ENCODE measurements at regions not wholly inside any gene's neighbourhood (a gene's known extent, or its start where the extent isn't known, plus 50 kb on each side); places are given as distances from the start of the nearest gene placed in this dataset.
"Not testable (repeated sequence)": the region's sequence is repeated elsewhere in the genome, so short reads cannot be mapped to it uniquely, and the experiment has no call there.

GRCh38 chr15:24305643-24306042, 369.9 kb upstream of the NPAP1 start:
- H3K27ac ChIP-seq (ENCODE audit: low read depth in 1 of 2, low read length in 2 of 2); H3K9me3 ChIP-seq (ENCODE audit: control insufficient read depth in 1 of 2, insufficient read depth in 1 of 2, low read length in 2 of 2); H3K36me3 ChIP-seq (ENCODE audit: insufficient read depth, low read length); H3K27me3 Mint-ChIP-seq; CTCF ChIA-PET; H3K36me3 Mint-ChIP-seq (ENCODE audit: low read depth); H3K4me1 Mint-ChIP-seq (ENCODE audit: low read depth); H3K27me3 ChIP-seq (ENCODE audit: control insufficient read depth in 1 of 2, insufficient read depth in 2 of 2, low read length in 2 of 2); H3K4me3 ChIP-seq (ENCODE audit: low read length); POLR2A ChIA-PET; H3K9me3 Mint-ChIP-seq; ATAC-seq (ENCODE audit: poor library complexity); DNase-seq; intact Hi-C loops (cut with DNase I, micrococcal nuclease); H3K4me1 ChIP-seq (ENCODE audit: insufficient read depth, low read length); H3K4me3 Mint-ChIP-seq; H3K27ac Mint-ChIP-seq: not testable (repeated sequence)

GRCh38 chr15:24309700-24310099, 365.9 kb upstream of the NPAP1 start:
- H3K27me3 ChIP-seq (ENCODE audit: control insufficient read depth in 1 of 2, insufficient read depth in 2 of 2, low read length in 2 of 2); H3K27me3 Mint-ChIP-seq; H3K4me3 Mint-ChIP-seq; H3K36me3 ChIP-seq (ENCODE audit: insufficient read depth, low read length); ATAC-seq (ENCODE audit: poor library complexity); H3K4me3 ChIP-seq (ENCODE audit: low read length); H3K9me3 ChIP-seq (ENCODE audit: control insufficient read depth in 1 of 2, insufficient read depth in 1 of 2, low read length in 2 of 2); H3K27ac Mint-ChIP-seq; H3K4me1 Mint-ChIP-seq (ENCODE audit: low read depth); H3K36me3 Mint-ChIP-seq (ENCODE audit: low read depth); DNase-seq; POLR2A ChIA-PET; H3K27ac ChIP-seq (ENCODE audit: low read depth in 1 of 2, low read length in 2 of 2); H3K4me1 ChIP-seq (ENCODE audit: insufficient read depth, low read length); H3K9me3 Mint-ChIP-seq; intact Hi-C loops (cut with DNase I, micrococcal nuclease); CTCF ChIA-PET: not testable (repeated sequence)

GRCh38 chr15:24311692-24312091, 363.9 kb upstream of the NPAP1 start:
- H3K27me3 ChIP-seq (ENCODE audit: control insufficient read depth in 1 of 2, insufficient read depth in 2 of 2, low read length in 2 of 2); H3K9me3 Mint-ChIP-seq; H3K27ac Mint-ChIP-seq; H3K9me3 ChIP-seq (ENCODE audit: control insufficient read depth in 1 of 2, insufficient read depth in 1 of 2, low read length in 2 of 2); POLR2A ChIA-PET; H3K27ac ChIP-seq (ENCODE audit: low read depth in 1 of 2, low read length in 2 of 2); H3K36me3 Mint-ChIP-seq (ENCODE audit: low read depth); H3K4me3 Mint-ChIP-seq; CTCF ChIA-PET; H3K4me1 ChIP-seq (ENCODE audit: insufficient read depth, low read length); DNase-seq; H3K36me3 ChIP-seq (ENCODE audit: insufficient read depth, low read length); intact Hi-C loops (cut with DNase I, micrococcal nuclease); H3K27me3 Mint-ChIP-seq; H3K4me1 Mint-ChIP-seq (ENCODE audit: low read depth); ATAC-seq (ENCODE audit: poor library complexity); H3K4me3 ChIP-seq (ENCODE audit: low read length): not testable (repeated sequence)

- POLR2A ChIA-PET; H3K27ac ChIP-seq (ENCODE audit: low read depth in 1 of 2, low read length in 2 of 2); H3K36me3 Mint-ChIP-seq (ENCODE audit: low read depth); H3K27me3 ChIP-seq (ENCODE audit: control insufficient read depth in 1 of 2, insufficient read depth in 2 of 2, low read length in 2 of 2); H3K36me3 ChIP-seq (ENCODE audit: insufficient read depth, low read length); DNase-seq; CTCF ChIA-PET; H3K9me3 ChIP-seq (ENCODE audit: control insufficient read depth in 1 of 2, insufficient read depth in 1 of 2, low read length in 2 of 2); intact Hi-C loops (cut with DNase I, micrococcal nuclease); H3K27me3 Mint-ChIP-seq; H3K4me3 Mint-ChIP-seq; ATAC-seq (ENCODE audit: poor library complexity); H3K4me3 ChIP-seq (ENCODE audit: low read length); H3K4me1 Mint-ChIP-seq (ENCODE audit: low read depth); H3K4me1 ChIP-seq (ENCODE audit: insufficient read depth, low read length); H3K27ac Mint-ChIP-seq; H3K9me3 Mint-ChIP-seq: not testable (repeated sequence)
These were observed 359.2 kb upstream of the NPAP1 start for GRCh38 chr15:24316326-24316725.

- Histone ChIP-seq H3K27ac (ENCODE audit: low read depth in 1 of 2, low read length in 2 of 2) (no peak overlapping the region), H3K27me3 (ENCODE audit: control insufficient read depth in 1 of 2, insufficient read depth in 2 of 2, low read length in 2 of 2) (no peaks in the 10 kb centered on the region), H3K4me3 (ENCODE audit: low read length) (no peak overlapping the region), H3K36me3 (ENCODE audit: insufficient read depth, low read length) (no peaks in the 10 kb centered on the region), H3K4me1 (ENCODE audit: insufficient read depth, low read length) (no peaks in the 10 kb centered on the region), H3K9me3 (ENCODE audit: control insufficient read depth in 1 of 2, insufficient read depth in 1 of 2, low read length in 2 of 2) (no peaks in the 10 kb centered on the region)
- no peaks in the 10 kb centered on the region for H3K36me3 Mint-ChIP-seq (ENCODE audit: low read depth)
- H3K27ac Mint-ChIP-seq: no peak overlapping the region
- ATAC-seq (ENCODE audit: poor library complexity) (no peak), DNase-seq (no peak)
- H3K4me1 Mint-ChIP-seq (ENCODE audit: low read depth): no peaks in the 10 kb centered on the region
- H3K27me3 Mint-ChIP-seq: no peaks in the 10 kb centered on the region
- peaks cover 8% of the 10 kb centered on the region for H3K9me3 Mint-ChIP-seq
- no peak for TF ChIP-seq CTCF (IDR thresholded peaks at IDR 0.05)
- CTCF ChIA-PET: no interaction called here
- intact Hi-C loops (cut with DNase I, micrococcal nuclease): no loop called here
- no peak overlapping the region for H3K4me3 Mint-ChIP-seq
- POLR2A ChIA-PET: no interaction called here
These were observed 356.6 kb upstream of the NPAP1 start for GRCh38 chr15:24318981-24319380.

GRCh38 chr15:24324096-24324495, 351.5 kb upstream of the NPAP1 start:
- H3K27ac Mint-ChIP-seq; H3K4me3 Mint-ChIP-seq; H3K4me1 Mint-ChIP-seq (ENCODE audit: low read depth); H3K4me1 ChIP-seq (ENCODE audit: insufficient read depth, low read length); H3K36me3 ChIP-seq (ENCODE audit: insufficient read depth, low read length); H3K27me3 ChIP-seq (ENCODE audit: control insufficient read depth in 1 of 2, insufficient read depth in 2 of 2, low read length in 2 of 2); intact Hi-C loops (cut with DNase I, micrococcal nuclease); DNase-seq; H3K27ac ChIP-seq (ENCODE audit: low read depth in 1 of 2, low read length in 2 of 2); POLR2A ChIA-PET; ATAC-seq (ENCODE audit: poor library complexity); H3K9me3 ChIP-seq (ENCODE audit: control insufficient read depth in 1 of 2, insufficient read depth in 1 of 2, low read length in 2 of 2); CTCF ChIA-PET; H3K27me3 Mint-ChIP-seq; H3K4me3 ChIP-seq (ENCODE audit: low read length); H3K36me3 Mint-ChIP-seq (ENCODE audit: low read depth): not testable (repeated sequence)
- peaks cover 11% of the 10 kb centered on the region for H3K9me3 Mint-ChIP-seq

- H3K27me3 ChIP-seq (ENCODE audit: control insufficient read depth in 1 of 2, insufficient read depth in 2 of 2, low read length in 2 of 2); H3K36me3 ChIP-seq (ENCODE audit: insufficient read depth, low read length); H3K27ac Mint-ChIP-seq; DNase-seq; H3K27me3 Mint-ChIP-seq; H3K9me3 ChIP-seq (ENCODE audit: control insufficient read depth in 1 of 2, insufficient read depth in 1 of 2, low read length in 2 of 2); CTCF ChIA-PET; H3K4me1 Mint-ChIP-seq (ENCODE audit: low read depth); H3K36me3 Mint-ChIP-seq (ENCODE audit: low read depth); intact Hi-C loops (cut with DNase I, micrococcal nuclease); ATAC-seq (ENCODE audit: poor library complexity); POLR2A ChIA-PET; H3K4me3 ChIP-seq (ENCODE audit: low read length); H3K4me1 ChIP-seq (ENCODE audit: insufficient read depth, low read length); H3K27ac ChIP-seq (ENCODE audit: low read depth in 1 of 2, low read length in 2 of 2); H3K4me3 Mint-ChIP-seq: not testable (repeated sequence)
- H3K9me3 Mint-ChIP-seq: peaks cover 13% of the 10 kb centered on the region
These were observed 349.1 kb upstream of the NPAP1 start for GRCh38 chr15:24326513-24326912.
